GDM1 (cell line): ENCODE measurements at regions not wholly inside any gene's neighbourhood (a gene's known extent, or its start where the extent isn't known, plus 50 kb on each side); places are given as distances from the start of the nearest gene placed in this dataset.
"Not testable (repeated sequence)": the region's sequence is repeated elsewhere in the genome, so short reads cannot be mapped to it uniquely, and the experiment has no call there.

Experiments used
- DNase-seq: peaks from one replicate; lab custom pipeline; 2025; lab: John Stamatoyannopoulos, UW

DNA sequence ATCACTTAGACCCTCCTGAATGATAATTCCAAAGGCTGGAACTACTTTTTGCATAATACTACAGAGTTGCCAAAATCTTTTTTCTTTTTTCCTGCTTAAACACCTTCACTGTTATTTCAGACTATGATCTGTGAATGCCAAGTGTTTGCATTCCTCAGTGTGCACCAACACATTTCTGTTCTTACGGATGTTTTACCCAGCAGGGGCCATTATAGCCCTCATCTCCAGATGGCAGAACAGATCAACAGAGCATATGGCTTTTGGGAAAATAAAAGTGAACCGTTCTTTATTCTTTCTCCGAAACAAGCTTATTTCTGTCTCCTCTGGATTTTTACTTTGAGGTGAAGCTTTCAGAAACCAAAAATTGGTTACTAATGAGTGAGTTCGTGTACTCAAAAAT, 1226.6 kb upstream of the FAM98A start:
- no peak for DNase-seq

GRCh38 chr2:34822616-34823015, 1223.5 kb upstream of the FAM98A start:
- DNase-seq: no peak

DNA sequence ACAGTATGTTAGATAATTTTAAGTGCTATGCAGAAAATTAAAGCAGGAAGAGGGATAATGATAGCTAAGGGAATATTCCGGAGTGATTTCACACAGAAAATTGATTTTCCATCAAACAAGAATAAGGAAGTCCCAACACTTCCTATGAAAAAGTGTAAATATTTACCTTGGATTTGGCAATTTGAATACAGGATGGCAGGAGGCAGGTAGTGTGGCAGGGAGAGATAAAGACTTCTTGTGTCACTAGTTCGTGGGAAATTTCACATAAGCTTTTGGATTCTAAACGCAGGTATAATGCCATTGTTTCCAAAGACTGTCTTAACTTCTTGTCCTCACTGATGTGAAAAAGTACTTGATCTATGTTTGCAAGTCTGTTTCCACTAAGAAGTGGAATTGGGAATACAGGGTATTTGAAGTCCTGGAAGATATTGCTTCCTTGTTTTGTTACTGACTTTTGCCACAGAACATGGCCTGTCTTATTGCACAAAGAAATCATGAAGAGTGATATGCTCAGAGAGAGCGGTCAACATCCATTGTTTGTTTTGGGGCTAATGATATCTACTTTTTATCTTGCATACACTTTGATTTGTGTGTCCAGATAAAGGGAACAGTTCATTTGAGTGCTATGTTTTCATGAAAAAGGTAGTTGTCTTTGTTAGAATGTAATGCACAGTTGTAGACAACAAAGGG, 1216.1 kb upstream of the FAM98A start:
- DNase-seq: no peak

- no peak for DNase-seq
Measured at GRCh38 chr2:34810456-34810855, 1211.4 kb upstream of the FAM98A start.

DNA sequence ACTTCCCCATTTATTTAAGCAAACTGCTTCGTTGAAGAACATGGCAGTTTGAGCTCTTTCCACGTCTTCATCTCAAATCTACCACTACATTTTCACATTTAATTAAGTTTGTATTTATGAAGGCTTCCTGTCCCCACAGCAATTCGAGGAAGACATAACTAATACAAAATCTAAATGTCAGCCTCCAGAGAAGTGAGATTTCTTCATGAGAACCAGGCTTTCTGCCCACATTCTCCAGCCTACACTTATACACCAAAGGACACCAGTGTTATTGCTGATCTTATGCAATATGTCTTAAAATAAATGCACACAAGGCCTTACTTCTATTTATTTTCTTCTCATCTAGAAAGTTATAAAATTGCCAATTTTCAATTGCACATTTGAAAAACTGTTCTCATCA, 1209.3 kb upstream of the FAM98A start:
- no peak for DNase-seq

DNA sequence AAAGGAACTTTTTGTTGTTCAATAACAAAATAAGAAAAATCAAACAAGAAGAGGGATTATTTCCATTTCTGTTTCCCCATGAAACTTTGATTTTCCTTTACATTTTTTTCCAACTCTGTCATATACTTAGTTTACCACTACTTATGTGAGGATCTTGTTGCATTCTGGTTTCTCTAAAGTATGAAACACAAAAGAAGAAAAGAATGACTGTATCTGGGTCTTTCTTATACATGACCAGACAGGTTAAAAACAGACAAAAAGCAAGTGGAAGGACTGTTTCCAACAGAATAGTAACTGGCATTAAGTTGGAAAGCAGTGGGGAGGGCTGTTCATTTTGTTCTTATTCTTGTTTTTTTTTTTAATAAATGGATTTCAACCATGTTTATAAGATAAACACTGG, 1207.8 kb upstream of the FAM98A start:
- no peak for DNase-seq

DNA sequence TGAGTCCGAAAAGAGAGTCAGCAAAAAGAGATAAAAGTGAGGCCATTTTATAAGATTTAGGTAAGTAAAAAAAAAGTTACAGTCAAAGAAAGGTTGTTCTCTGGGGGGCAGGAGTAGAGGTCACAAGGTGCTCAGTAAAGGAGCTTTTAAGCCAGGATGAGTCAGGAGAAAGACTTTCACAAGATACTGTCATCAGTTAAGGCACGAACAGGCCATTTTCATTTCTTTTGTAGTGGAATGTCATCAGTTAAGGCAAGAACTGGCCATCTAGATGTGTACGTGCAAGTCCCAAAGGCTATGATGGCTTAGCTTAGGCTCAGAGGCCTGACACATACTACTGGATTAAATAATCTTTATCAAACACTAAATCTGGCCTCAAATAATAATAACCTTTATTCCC, 1207.3 kb upstream of the FAM98A start:
- no peak for DNase-seq

DNA sequence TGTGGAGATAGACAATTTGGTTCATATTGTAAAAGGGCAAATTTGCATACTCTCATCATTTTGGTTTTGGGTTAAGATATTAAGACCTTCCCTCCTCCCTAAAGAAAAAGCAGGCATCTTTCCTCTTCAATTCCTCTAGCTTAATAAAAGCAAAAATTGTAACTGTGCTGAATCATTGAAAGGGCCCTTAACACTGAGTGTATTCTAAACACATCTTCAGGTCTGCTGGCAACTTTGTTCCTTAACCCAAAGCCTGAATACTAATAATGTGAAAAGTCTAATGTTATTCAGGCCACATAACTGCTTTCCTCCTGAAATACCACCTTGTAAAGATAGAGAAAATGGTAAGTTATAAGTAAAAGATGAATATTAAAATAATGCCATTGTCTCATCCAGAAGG, 1200.5 kb upstream of the FAM98A start:
- no peak for DNase-seq

- not testable (repeated sequence) for DNase-seq
Measured at GRCh38 chr2:34795586-34795985, 1196.5 kb upstream of the FAM98A start.

- DNase-seq: no peak
Measured at GRCh38 chr2:34789169-34789568, 1190.1 kb upstream of the FAM98A start.

- DNase-seq: no peak
Measured at GRCh38 chr2:34787341-34787740, 1188.2 kb upstream of the FAM98A start.

GRCh38 chr2:34785206-34785785, 1186.2 kb upstream of the FAM98A start:
- no peak for DNase-seq

GRCh38 chr2:34784701-34785100, 1185.6 kb upstream of the FAM98A start:
- no peak for DNase-seq

DNA sequence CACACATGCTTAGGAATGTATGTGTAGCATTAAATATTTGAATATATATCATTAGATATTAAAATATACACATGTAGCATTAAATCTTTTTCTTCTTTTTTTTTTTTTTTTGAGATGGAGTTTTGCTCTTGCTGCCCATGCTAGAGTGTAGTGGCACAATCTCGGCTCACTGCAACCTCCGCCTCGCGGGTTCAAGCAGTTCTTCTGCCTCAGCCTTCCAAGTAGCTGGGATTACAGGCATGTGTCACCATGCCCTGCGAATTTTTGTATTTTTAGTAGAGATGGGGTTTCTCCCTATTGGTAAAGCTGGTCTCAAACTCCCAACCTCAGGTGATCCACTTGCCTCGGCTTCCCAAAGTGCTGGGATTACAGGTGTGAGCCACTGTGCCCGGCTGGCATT, 1151.6 kb upstream of the FAM98A start:
- DNase-seq: not testable (repeated sequence)

DNA sequence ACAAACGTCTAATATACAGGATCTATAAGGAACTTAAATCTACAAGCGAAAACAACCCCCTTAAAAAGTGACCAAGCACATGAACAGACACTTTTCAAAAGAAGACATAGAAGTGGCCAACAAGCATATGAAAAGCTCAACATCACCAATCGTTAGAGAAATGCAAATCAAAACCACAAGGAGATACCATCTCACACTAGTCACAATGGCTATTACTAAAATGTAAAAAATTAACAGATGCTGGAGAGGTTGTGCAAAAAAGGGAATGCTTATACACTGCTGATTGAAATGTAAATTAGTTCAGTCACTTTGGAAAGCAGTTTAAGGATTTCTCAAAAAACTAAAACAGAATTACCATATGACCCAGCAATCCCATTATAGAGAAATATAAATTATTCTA, 1148.5 kb upstream of the FAM98A start:
- DNase-seq: no peak

DNA sequence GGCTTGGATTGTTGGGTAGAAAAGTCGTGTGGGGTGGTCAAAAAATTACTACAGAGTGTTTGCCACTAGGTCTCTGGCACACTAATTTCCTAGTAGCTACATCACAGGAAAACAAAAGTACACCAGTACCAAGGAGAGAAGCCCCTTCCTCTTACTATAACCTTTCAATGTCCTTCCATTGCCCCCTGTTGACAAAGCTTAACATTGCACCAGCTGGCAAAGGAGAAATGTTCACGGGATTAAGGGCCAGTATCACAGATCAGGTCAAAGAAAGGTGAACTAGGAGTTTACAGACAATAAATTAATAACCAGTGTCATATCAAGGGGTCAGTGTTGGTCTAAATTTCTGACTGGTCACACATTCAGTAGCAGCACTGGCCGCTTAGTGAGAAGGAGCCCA, 1139.6 kb upstream of the FAM98A start:
- no peak for DNase-seq

DNA sequence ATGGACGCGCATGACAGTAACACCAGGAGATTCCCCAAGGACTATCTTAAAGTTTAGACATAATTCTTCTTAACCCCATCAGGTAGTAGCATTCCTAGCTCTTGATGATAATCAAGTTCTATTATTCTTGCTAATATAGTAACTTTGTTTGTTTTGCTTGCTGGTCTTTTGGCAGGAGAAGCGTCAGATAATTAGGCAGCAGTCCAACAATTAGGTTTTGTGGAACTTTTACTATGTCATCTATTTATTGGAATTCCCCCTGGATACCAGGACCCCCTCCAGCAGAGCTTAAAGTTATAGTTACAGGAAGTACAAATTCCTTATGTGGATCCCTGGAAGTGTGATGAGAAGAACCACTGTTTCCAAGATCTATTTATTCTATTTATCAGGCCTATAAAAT, 1138.0 kb upstream of the FAM98A start:
- no peak for DNase-seq

DNA sequence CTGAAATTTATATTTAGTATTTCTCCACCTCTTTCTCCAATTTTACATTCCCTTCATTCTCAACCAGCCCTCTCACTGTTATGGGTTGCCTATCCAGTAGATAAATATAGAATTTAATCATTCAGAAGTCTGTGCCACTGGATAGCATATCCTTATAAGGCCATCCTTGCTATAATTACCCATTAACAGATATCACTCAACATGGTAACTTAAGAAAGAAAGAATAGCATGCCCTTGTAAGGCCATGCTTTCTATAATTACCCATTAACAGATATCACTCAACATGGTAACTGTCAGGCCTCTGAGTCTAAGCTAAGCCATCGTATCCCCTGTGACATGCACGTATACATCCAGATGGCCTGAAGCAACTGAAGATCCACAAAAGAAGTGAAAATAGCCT, 1137.4 kb upstream of the FAM98A start:
- no peak for DNase-seq

DNA sequence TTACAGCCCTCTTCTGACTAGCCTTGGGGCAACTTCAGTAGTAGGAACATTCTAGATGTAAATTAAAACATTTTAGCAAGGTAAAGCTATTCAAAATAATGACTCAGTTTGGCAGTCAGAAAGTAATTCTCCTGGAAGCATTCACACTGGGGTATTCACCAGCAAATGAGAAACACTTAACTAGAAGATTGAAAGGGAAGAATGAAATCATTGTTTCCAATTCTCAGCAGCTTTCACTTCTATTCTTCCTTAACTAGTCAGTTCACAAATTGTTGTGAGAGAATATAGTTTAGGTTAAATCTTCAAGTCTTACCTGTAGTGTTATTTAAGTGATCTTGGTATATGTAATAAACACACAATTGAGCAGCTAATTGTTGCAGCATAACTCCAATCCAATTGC, 1135.6 kb upstream of the FAM98A start:
- no peak for DNase-seq

DNA sequence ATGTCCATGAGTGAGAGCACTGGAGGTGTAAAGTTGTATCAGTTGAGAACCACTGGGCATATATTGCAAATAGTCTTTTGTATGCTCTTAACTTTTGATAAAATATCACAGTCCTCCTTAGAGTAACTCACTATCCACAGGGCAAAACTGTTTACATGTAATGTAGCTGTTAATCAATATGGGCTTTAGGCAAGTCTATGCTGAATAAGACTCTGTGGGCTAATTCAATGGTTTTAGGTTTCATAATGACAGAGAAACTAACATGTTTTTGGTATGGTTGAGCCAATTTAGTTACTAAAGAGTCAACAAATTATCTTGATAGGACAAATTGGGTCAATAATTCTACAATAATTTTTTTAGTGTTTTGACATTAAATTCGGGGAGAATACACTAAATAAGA, 1134.9 kb upstream of the FAM98A start:
- no peak for DNase-seq

- DNase-seq: no peak
Measured at GRCh38 chr2:34731292-34731691, 1132.2 kb upstream of the FAM98A start.

DNA sequence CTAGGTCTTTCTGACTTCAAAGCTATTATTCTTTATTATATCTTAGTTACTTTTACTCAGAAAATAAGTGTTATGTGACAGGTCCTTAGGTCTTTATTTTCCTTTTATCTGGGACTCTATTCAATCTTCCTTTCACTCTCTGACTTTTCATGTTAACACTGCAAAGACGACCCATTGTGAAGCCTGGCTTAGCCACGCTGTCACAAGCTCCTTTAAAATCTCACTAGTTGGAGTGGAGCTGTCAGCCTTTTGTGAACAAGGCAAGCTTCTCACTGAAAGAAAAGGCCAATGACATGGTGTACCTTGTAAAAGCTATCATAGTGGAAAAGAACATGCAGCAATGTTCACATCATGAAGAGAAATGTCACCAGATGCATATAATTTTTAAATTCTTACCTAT, 1130.7 kb upstream of the FAM98A start:
- DNase-seq: no peak

- DNase-seq: no peak
Measured at GRCh38 chr2:34724107-34724506, 1125.0 kb upstream of the FAM98A start.

DNA sequence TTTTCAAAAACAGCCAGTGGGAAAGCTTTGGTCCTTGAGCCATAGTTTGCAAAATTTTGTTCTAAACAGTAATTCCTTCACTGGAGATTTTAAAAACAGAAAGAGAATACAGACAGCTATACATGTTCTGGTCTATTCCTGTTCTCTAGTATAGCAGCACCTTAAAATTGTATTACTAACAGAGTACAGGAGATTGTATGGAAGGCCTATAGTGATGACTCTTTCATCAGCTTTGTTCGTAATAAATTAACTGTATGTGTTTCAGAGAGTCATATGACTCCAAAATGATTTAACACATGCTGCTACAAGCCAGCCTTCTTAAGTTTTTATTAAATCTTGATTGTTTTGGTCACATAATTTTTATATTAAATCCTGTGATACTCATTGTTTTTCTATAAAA, 1124.6 kb upstream of the FAM98A start:
- no peak for DNase-seq
